ENCODE measurements at regions not wholly inside any gene's neighbourhood (a gene's known extent, or its start where the extent isn't known, plus 50 kb on each side); places are given as distances from the start of the nearest gene placed in this dataset.
"Not testable (repeated sequence)": the region's sequence is repeated elsewhere in the genome, so short reads cannot be mapped to it uniquely, and the experiment has no call there.

- CTCF ChIA-PET = no interaction called here
- no peak for TF ChIP-seq CTBP1 (IDR thresholded peaks at IDR 0.05; ENCODE audit: borderline replicate concordance)
- TF ChIP-seq ARNT (IDR thresholded peaks at IDR 0.05) = no peak
- no peak for TF ChIP-seq L3MBTL2 (conservative IDR thresholded peaks at IDR 0.05)
- TF ChIP-seq ELF4 (IDR thresholded peaks at IDR 0.05) = no peak
- no peak for TF ChIP-seq SP1 (IDR thresholded peaks at IDR 0.05)
- TF ChIP-seq PKNOX1 (IDR thresholded peaks at IDR 0.05) = no peak
- no peak for TF ChIP-seq LEF1 (IDR thresholded peaks at IDR 0.05; ENCODE audit: borderline replicate concordance)
- TF ChIP-seq FOXM1 (IDR thresholded peaks at IDR 0.05; ENCODE audit: borderline replicate concordance) = no peak
- TF ChIP-seq SUZ12 (IDR thresholded peaks at IDR 0.05) = no peak
- POLR2A ChIA-PET = no interaction called here
- no peak for DNase-seq (ENCODE audit: extremely low spot score)
Observed at GRCh38 chr12:124216966-124217365, 77.9 kb upstream of the RFLNA start.

GRCh38 chr12:124217508-124218242, 77.2 kb upstream of the RFLNA start:
- ChIA-PET CTCF (no interaction called here), POLR2A (no interaction called here)
- no peak for DNase-seq (ENCODE audit: extremely low spot score)
- TF ChIP-seq ZNF384 (IDR thresholded peaks at IDR 0.05) = no peak
- TF ChIP-seq ELF4 (IDR thresholded peaks at IDR 0.05) = no peak
- no peak for TF ChIP-seq FOXM1 (IDR thresholded peaks at IDR 0.05; ENCODE audit: borderline replicate concordance)
- no peak for TF ChIP-seq HDGF (IDR thresholded peaks at IDR 0.05; ENCODE audit: borderline replicate concordance)
- TF ChIP-seq BHLHE40 (IDR thresholded peaks at IDR 0.05; ENCODE audit: borderline replicate concordance) = no peak
- TF ChIP-seq FOXK2 (IDR thresholded peaks at IDR 0.05) = no peak
- TF ChIP-seq NFRKB (IDR thresholded peaks at IDR 0.05) = no peak
- no peak for TF ChIP-seq PKNOX1 (IDR thresholded peaks at IDR 0.05)
- TF ChIP-seq TARDBP (IDR thresholded peaks at IDR 0.05) = no peak
- no peak for TF ChIP-seq L3MBTL2 (conservative IDR thresholded peaks at IDR 0.05)
- no peak for TF ChIP-seq FOXA1 (IDR thresholded peaks at IDR 0.05)
- no peak for TF ChIP-seq SUZ12 (IDR thresholded peaks at IDR 0.05)
- no peak for TF ChIP-seq SP1 (IDR thresholded peaks at IDR 0.05)
- no peak for TF ChIP-seq LEF1 (IDR thresholded peaks at IDR 0.05; ENCODE audit: borderline replicate concordance)
- TF ChIP-seq CTBP1 (IDR thresholded peaks at IDR 0.05; ENCODE audit: borderline replicate concordance) = no peak
- no peak for TF ChIP-seq ARNT (IDR thresholded peaks at IDR 0.05)

GRCh38 chr12:124218243-124218560, 76.7 kb upstream of the RFLNA start:
- POLR2A ChIA-PET = no interaction called here
- no peak for DNase-seq (ENCODE audit: extremely low spot score)
- CTCF ChIA-PET = interaction anchor here (0.7 kb wide), 1 partner anchor 116 kb away, joined by 3 read pairs; no protein-coding TSS in a partner anchor
- TF ChIP-seq ELF4 (IDR thresholded peaks at IDR 0.05) (no peak), PKNOX1 (IDR thresholded peaks at IDR 0.05) (no peak), SP1 (IDR thresholded peaks at IDR 0.05) (no peak), TARDBP (IDR thresholded peaks at IDR 0.05) (no peak), ZNF384 (IDR thresholded peaks at IDR 0.05) (no peak), SUZ12 (IDR thresholded peaks at IDR 0.05) (no peak), FOXA1 (IDR thresholded peaks at IDR 0.05) (no peak), BHLHE40 (IDR thresholded peaks at IDR 0.05; ENCODE audit: borderline replicate concordance) (no peak), CTBP1 (IDR thresholded peaks at IDR 0.05; ENCODE audit: borderline replicate concordance) (no peak)

- POLR2A ChIA-PET; DNase-seq (ENCODE audit: extremely low spot score): not testable (repeated sequence)
- CTCF ChIA-PET = interaction anchor here (0.7 kb wide), 1 partner anchor 116 kb away, joined by 3 read pairs; no protein-coding TSS in a partner anchor
Observed at GRCh38 chr12:124218650-124219049, 76.2 kb upstream of the RFLNA start.

GRCh38 chr12:124222368-124223245, 72.3 kb upstream of the RFLNA start:
- no peak for DNase-seq (ENCODE audit: extremely low spot score)
- TF ChIP-seq PKNOX1 (IDR thresholded peaks at IDR 0.05) = no peak
- no peak for TF ChIP-seq ARNT (IDR thresholded peaks at IDR 0.05)
- no peak for TF ChIP-seq L3MBTL2 (conservative IDR thresholded peaks at IDR 0.05)
- TF ChIP-seq SUZ12 (IDR thresholded peaks at IDR 0.05) = no peak
- TF ChIP-seq NFRKB (IDR thresholded peaks at IDR 0.05) = no peak
- no peak for TF ChIP-seq ELF4 (IDR thresholded peaks at IDR 0.05)
- no peak for TF ChIP-seq CTBP1 (IDR thresholded peaks at IDR 0.05; ENCODE audit: borderline replicate concordance)
- no peak for TF ChIP-seq ZNF384 (IDR thresholded peaks at IDR 0.05)
- no peak for TF ChIP-seq FOXK2 (IDR thresholded peaks at IDR 0.05)
- no peak for TF ChIP-seq HDGF (IDR thresholded peaks at IDR 0.05; ENCODE audit: borderline replicate concordance)
- no peak for TF ChIP-seq TARDBP (IDR thresholded peaks at IDR 0.05)
- TF ChIP-seq SP1 (IDR thresholded peaks at IDR 0.05) = no peak
- ChIA-PET CTCF (no interaction called here), POLR2A (no interaction called here)

GRCh38 chr12:124223733-124224138, 71.2 kb upstream of the RFLNA start:
- POLR2A ChIA-PET; DNase-seq (ENCODE audit: extremely low spot score); CTCF ChIA-PET: not testable (repeated sequence)

All from HEK293T (cell line).